Keratinocyte (primary cell): ENCODE measurements at regions not wholly inside any gene's neighbourhood (a gene's known extent, or its start where the extent isn't known, plus 50 kb on each side); places are given as distances from the start of the nearest gene placed in this dataset.

Experiments
- DNase-seq: peaks from one replicate; pipeline ENCODE4 v3.0.0-alpha.2; 2011; ENCODE audit warnings: low read depth, missing footprints, low spot score
- FAIRE-seq: peaks from 2 replicates; lab custom pipeline; 2011; peaks lifted over from hg19 to GRCh38; lab: Jason Lieb, UNC
- H2AFZ ChIP-seq: 2 replicates; pipeline ENCODE4 v1.6.0; 2012; ENCODE audit warnings: low read length, control low read depth, inconsistent platforms; ENCODE audit not compliant: control insufficient read depth
- H3K27ac ChIP-seq: 2 replicates; pipeline ENCODE4 v1.5.1; 2011; ENCODE audit warnings: low read length; ENCODE audit not compliant: control insufficient read depth, insufficient read depth
- H3K27me3 ChIP-seq: 3 replicates; pipeline ENCODE4 v1.6.0; 2011; ENCODE audit warnings: low read length; ENCODE audit not compliant: control insufficient read depth, insufficient read depth; ENCODE audit errors: extremely low read depth
- H3K36me3 ChIP-seq, 2 experiments: 2 replicates in 1 of 2; 3 replicates in 1 of 2; pipeline ENCODE4 v1.5.1; 2011; ENCODE audit warnings: low read length in 2 of 2, mild to moderate bottlenecking in 1 of 2; ENCODE audit not compliant: control insufficient read depth in 2 of 2, insufficient read depth in 2 of 2; ENCODE audit errors: extremely low read depth in 1 of 2
- H3K4me1 ChIP-seq: 3 replicates; pipeline ENCODE4 v1.5.1; 2011; ENCODE audit warnings: low read length; ENCODE audit not compliant: control insufficient read depth, insufficient read depth; ENCODE audit errors: extremely low read depth
- H3K4me2 ChIP-seq: 3 replicates; pipeline ENCODE4 v1.6.0; 2011; ENCODE audit warnings: low read depth, low read length; ENCODE audit not compliant: control insufficient read depth, insufficient read depth; ENCODE audit errors: extremely low read depth
- H3K4me3 ChIP-seq, 3 experiments: fragments of 200-600 bp in 1 of 3; sonication (generic) in 1 of 3; 2 replicates in 2 of 3; 3 replicates in 1 of 3; pipeline ENCODE4 v1.5.1; 2011 to 2016; ENCODE audit warnings: low read length in 3 of 3, mild to moderate bottlenecking in 3 of 3, control low read depth in 2 of 3, inconsistent platforms in 1 of 3, low read depth in 1 of 3, mixed read lengths in 1 of 3, mixed run types in 1 of 3, moderate library complexity in 1 of 3; ENCODE audit not compliant: control insufficient read depth in 2 of 3, insufficient read depth in 2 of 3; ENCODE audit errors: extremely low read depth in 1 of 3
- H3K79me2 ChIP-seq: 2 replicates; pipeline ENCODE4 v1.6.0; 2012; ENCODE audit warnings: low read length; ENCODE audit not compliant: control insufficient read depth, insufficient read depth
- H3K9ac ChIP-seq: 3 replicates; pipeline ENCODE4 v1.6.0; 2011; ENCODE audit warnings: low read length; ENCODE audit not compliant: control insufficient read depth, insufficient read depth; ENCODE audit errors: extremely low read depth
- H3K9me1 ChIP-seq: 3 replicates; pipeline ENCODE4 v1.6.0; 2011; ENCODE audit warnings: low read length; ENCODE audit not compliant: control insufficient read depth, insufficient read depth; ENCODE audit errors: extremely low read depth
- H3K9me3 ChIP-seq: 2 replicates; pipeline ENCODE4 v1.5.1; 2012; ENCODE audit warnings: low read depth, low read length; ENCODE audit not compliant: control insufficient read depth
- H4K20me1 ChIP-seq: 3 replicates; pipeline ENCODE4 v1.6.0; 2011; ENCODE audit warnings: low read length; ENCODE audit not compliant: control insufficient read depth, insufficient read depth; ENCODE audit errors: extremely low read depth
- CTCF ChIP-seq, 3 experiments: IDR thresholded peaks in 1 of 3; conservative IDR thresholded peaks in 1 of 3; optimal IDR thresholded peaks in 1 of 3; 2 replicates in 2 of 3; 3 replicates in 1 of 3; pipeline versions ENCODE3 to v1.5.1; 2011; ENCODE audit warnings: low read length in 3 of 3, mild to moderate bottlenecking in 3 of 3, moderate library complexity in 2 of 3, control low read depth in 1 of 3, inconsistent platforms in 1 of 3; ENCODE audit not compliant: insufficient read depth in 2 of 3; ENCODE audit errors: extremely low read depth in 1 of 3
- EZH2 ChIP-seq: IDR thresholded peaks from one replicate; pipeline ENCODE4 v1.6.1; 2012; ENCODE audit warnings: inconsistent platforms, mild to moderate bottlenecking, low read length, moderate library complexity
- dilution Hi-C: fragments of 300-500 bp; cut with MboI; formaldehyde crosslinking; loops from one replicate; pipeline ENCODE4 v1.7.0; 2020; ENCODE audit warnings: low sequenced_read_pairs; ENCODE audit not compliant: extremely low pct_ligation_motif_present

- H3K27me3 ChIP-seq: no peaks in the 10 kb centered on the region
- dilution Hi-C loops: no loop called here
- no peak overlapping the region for H2AFZ ChIP-seq
- no peaks in the 10 kb centered on the region for H3K79me2 ChIP-seq
- H3K4me2 ChIP-seq: no peak overlapping the region
- peak; percentile 29 for FAIRE-seq
- no peaks in the 10 kb centered on the region for H3K4me1 ChIP-seq
- no peaks in the 10 kb centered on the region for H3K9me3 ChIP-seq
- H4K20me1 ChIP-seq: no peaks in the 10 kb centered on the region
- DNase-seq: no peak
- no peak overlapping the region for H3K9ac ChIP-seq
- TF ChIP-seq CTCF (optimal IDR thresholded peaks at IDR 0.05 in 1 of 3, IDR thresholded peaks at IDR 0.05 in 1 of 3, conservative IDR thresholded peaks at IDR 0.05 in 1 of 3; ENCODE audit: extremely low read depth in 1 of 3, insufficient read depth in 2 of 3, low read length in 3 of 3) (no peak), EZH2 (no peak)
- H3K9me1 ChIP-seq: no peaks in the 10 kb centered on the region
- H3K4me3 ChIP-seq: no peak overlapping the region
- H3K36me3 ChIP-seq: no peaks in the 10 kb centered on the region
- H3K27ac ChIP-seq: no peak overlapping the region
Observed at GRCh38 chr7:46716926-46717325, 795.9 kb upstream of the IGFBP3 start.

- Histone ChIP-seq H3K79me2 (no peaks in the 10 kb centered on the region), H4K20me1 (no peaks in the 10 kb centered on the region), H3K4me3 (no peak overlapping the region), H3K27me3 (no peaks in the 10 kb centered on the region), H3K27ac (no peak overlapping the region), H3K9me1 (no peaks in the 10 kb centered on the region), H3K9ac (no peak overlapping the region), H3K4me2 (no peak overlapping the region), H2AFZ (no peak overlapping the region), H3K36me3 (no peaks in the 10 kb centered on the region), H3K4me1 (no peaks in the 10 kb centered on the region), H3K9me3 (no peaks in the 10 kb centered on the region)
- no peak for DNase-seq
- no peak for FAIRE-seq
- TF ChIP-seq CTCF (optimal IDR thresholded peaks at IDR 0.05 in 1 of 3, IDR thresholded peaks at IDR 0.05 in 1 of 3, conservative IDR thresholded peaks at IDR 0.05 in 1 of 3; ENCODE audit: extremely low read depth in 1 of 3, insufficient read depth in 2 of 3, low read length in 3 of 3) (no peak), EZH2 (no peak)
- dilution Hi-C loops: no loop called here
Observed at GRCh38 chr7:46715579-46715978, 794.5 kb upstream of the IGFBP3 start.
